ENCODE measurements at regions not wholly inside any gene's neighbourhood (a gene's known extent, or its start where the extent isn't known, plus 50 kb on each side); places are given as distances from the start of the nearest gene placed in this dataset.

DNA sequence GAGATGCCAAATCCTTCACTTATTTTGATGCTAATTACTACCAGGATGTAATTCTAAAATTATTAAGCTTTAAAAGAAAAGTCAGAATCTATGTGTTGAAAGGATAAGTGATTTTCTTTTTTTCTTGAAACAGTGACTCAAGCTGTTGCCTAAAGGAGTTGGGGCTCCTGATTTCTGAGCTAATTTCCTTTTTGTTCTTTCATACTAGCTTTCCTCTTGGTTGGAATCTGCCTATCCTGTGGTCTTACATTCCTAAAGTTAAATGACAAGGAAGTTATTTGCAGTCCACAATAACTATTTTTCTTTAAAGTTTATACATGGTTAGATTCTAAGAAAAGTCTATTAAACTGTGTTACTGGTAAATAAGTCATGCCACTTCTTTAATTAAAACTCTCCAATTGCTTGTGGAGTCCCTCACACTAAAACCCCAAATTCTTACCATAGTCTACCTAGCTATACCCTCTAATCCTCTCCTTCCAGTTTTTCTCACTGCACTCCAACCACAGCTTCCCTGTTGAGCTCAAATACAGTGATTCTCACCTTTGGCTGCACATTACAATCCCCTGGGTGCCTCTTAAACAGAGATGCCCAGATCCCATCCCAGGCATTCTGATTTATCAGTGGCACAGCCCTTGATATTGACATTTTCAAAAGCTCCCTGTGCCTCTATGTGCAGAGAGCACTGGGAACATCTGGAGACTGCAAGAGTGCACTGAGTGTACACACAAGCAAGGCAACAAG, 63.3 kb upstream of the EFEMP1 start:
- FAIRE-seq (no peak), ATAC-seq (no peak), DNase-seq (ENCODE audit: low read depth, low spot score) (no peak)
- no TSS peak for BruUV-seq (replicated peaks)
- H4K20me1 ChIP-seq (ENCODE audit: control insufficient read depth, insufficient read depth): no peaks in the 10 kb centered on the region
- no peak overlapping the region for H3K27ac ChIP-seq (ENCODE audit: control insufficient read depth, insufficient read depth)
- H3K4me2 ChIP-seq (ENCODE audit: control insufficient read depth, insufficient read depth): no peak overlapping the region
- ChIA-PET RAD21 (ENCODE audit: unreplicated experiment) (interaction anchor here (0.7 kb wide), 1 partner anchor 263 kb away, joined by 3 read pairs; no protein-coding TSS in a partner anchor), POLR2A (no interaction called here), SMC1A (ENCODE audit: uncharacterized antibody, unreplicated experiment) (interaction anchor here (0.5 to 1.5 kb wide), 2 partner anchors 24 to 759 kb away, joined by 3 read pairs; no protein-coding TSS in a partner anchor), CTCF (interaction anchor here (1.2 kb wide), 1 partner anchor 215 kb away, joined by 4 read pairs; no protein-coding TSS in a partner anchor)
- no peak overlapping the region for H2AFZ ChIP-seq (ENCODE audit: control insufficient read depth, low read depth, low read length)
- H3K36me3 ChIP-seq (ENCODE audit: control insufficient read depth in 2 of 2, insufficient read depth in 2 of 2, low read length in 1 of 2): no peaks in the 10 kb centered on the region
- H3K4me1 ChIP-seq (ENCODE audit: control insufficient read depth, insufficient read depth, low read length): peaks cover 10% of the 10 kb centered on the region
- H3K9ac ChIP-seq (ENCODE audit: control insufficient read depth, insufficient read depth, low read length): no peak overlapping the region
- H3K9me3 ChIP-seq (replicated peaks; ENCODE audit: control insufficient read depth, insufficient read depth, low read length): no peaks in the 10 kb centered on the region; the same call in 2 of the 3 replicates
- H3K27me3 ChIP-seq (replicated peaks in 1 of 2; ENCODE audit: control insufficient read depth in 2 of 2, insufficient read depth in 2 of 2, low read length in 1 of 2): 0 out of 4 replicates have a peak, but pooled peaks cover 0 to 1% of the 10 kb centered on the region in 2 experiments
- TF ChIP-seq EP300 (IDR thresholded peaks at IDR 0.05; ENCODE audit: borderline replicate concordance in 1 of 2, control insufficient read depth in 1 of 2, low read depth in 2 of 2, low read length in 2 of 2) (no peak), RUNX3 (IDR thresholded peaks at IDR 0.05; ENCODE audit: low read length) (no peak), ZNF622 (IDR thresholded peaks at IDR 0.05) (no peak), SUPT20H (IDR thresholded peaks at IDR 0.05; ENCODE audit: borderline replicate concordance, control insufficient read depth, low read depth, low read length) (no peak), EZH2 (IDR thresholded peaks at IDR 0.05; ENCODE audit: borderline replicate concordance, control insufficient read depth, low read depth, low read length) (no peak), SMC3 (IDR thresholded peaks at IDR 0.05; ENCODE audit: borderline replicate concordance, low read length) (no peak), POLR2AphosphoS5 (IDR thresholded peaks at IDR 0.05; ENCODE audit: low read length) (no peak)
- TF ChIP-seq, protein P1, sequence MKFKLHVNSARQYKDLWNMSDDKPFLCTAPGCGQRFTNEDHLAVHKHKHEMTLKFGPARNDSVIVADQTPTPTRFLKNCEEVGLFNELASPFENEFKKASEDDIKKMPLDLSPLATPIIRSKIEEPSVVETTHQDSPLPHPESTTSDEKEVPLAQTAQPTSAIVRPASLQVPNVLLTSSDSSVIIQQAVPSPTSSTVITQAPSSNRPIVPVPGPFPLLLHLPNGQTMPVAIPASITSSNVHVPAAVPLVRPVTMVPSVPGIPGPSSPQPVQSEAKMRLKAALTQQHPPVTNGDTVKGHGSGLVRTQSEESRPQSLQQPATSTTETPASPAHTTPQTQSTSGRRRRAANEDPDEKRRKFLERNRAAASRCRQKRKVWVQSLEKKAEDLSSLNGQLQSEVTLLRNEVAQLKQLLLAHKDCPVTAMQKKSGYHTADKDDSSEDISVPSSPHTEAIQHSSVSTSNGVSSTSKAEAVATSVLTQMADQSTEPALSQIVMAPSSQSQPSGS (IDR thresholded peaks at IDR 0.05; ENCODE audit: low read length): no peak
- H3K79me2 ChIP-seq (ENCODE audit: control insufficient read depth, insufficient read depth, low read length): no peaks in the 10 kb centered on the region
- no peak overlapping the region for H3K4me3 ChIP-seq
- intact Hi-C loops (cut with micrococcal nuclease; ENCODE audit: unreplicated experiment): no loop called here
- in situ Hi-C loops (cut with MboI): no loop called here

Measured in GM12878 (cell line).